ENCODE measurements at regions not wholly inside any gene's neighbourhood (a gene's known extent, or its start where the extent isn't known, plus 50 kb on each side); places are given as distances from the start of the nearest gene placed in this dataset.

- TF ChIP-seq POLR2A (IDR thresholded peaks at IDR 0.05) = no peak
- no peak for TF ChIP-seq CTCF (IDR thresholded peaks at IDR 0.05)
Measured at GRCh38 chr2:220544049-220544448, 916.6 kb downstream of the SLC4A3 start.
